ENCODE measurements at regions not wholly inside any gene's neighbourhood (a gene's known extent, or its start where the extent isn't known, plus 50 kb on each side); places are given as distances from the start of the nearest gene placed in this dataset.
"Not testable (repeated sequence)": the region's sequence is repeated elsewhere in the genome, so short reads cannot be mapped to it uniquely, and the experiment has no call there.

GRCh38 chr20:26373066-26373465 is 676.4 kb upstream of the ZNF337 start:
- not testable (repeated sequence) for H3K4me3 ChIP-seq (ENCODE audit: low read length)

- no peak overlapping the region for H3K4me3 ChIP-seq (ENCODE audit: low read length)
- TF ChIP-seq ZNF274 (IDR thresholded peaks at IDR 0.05; ENCODE audit: low read depth, low read length): no peak
Measured at GRCh38 chr20:26354511-26354910, 657.9 kb upstream of the ZNF337 start.

GRCh38 chr20:26347396-26347795 is 650.7 kb upstream of the ZNF337 start:
- no peak for TF ChIP-seq ZNF274 (IDR thresholded peaks at IDR 0.05; ENCODE audit: low read depth, low read length)
- H3K4me3 ChIP-seq (ENCODE audit: low read length): no peak overlapping the region

- not testable (repeated sequence) for H3K4me3 ChIP-seq (ENCODE audit: low read length)
Measured at GRCh38 chr20:26340460-26341065, 643.9 kb upstream of the ZNF337 start.

- H3K4me3 ChIP-seq (ENCODE audit: low read length): no peak overlapping the region
- TF ChIP-seq ZNF274 (IDR thresholded peaks at IDR 0.05; ENCODE audit: low read depth, low read length): no peak
Measured at GRCh38 chr20:26324177-26324576, 627.5 kb upstream of the ZNF337 start.

- H3K4me3 ChIP-seq (ENCODE audit: low read length): no peak overlapping the region
- no peak for TF ChIP-seq ZNF274 (IDR thresholded peaks at IDR 0.05; ENCODE audit: low read depth, low read length)
Measured at GRCh38 chr20:26315054-26315453, 618.4 kb upstream of the ZNF337 start.

- not testable (repeated sequence) for H3K4me3 ChIP-seq (ENCODE audit: low read length)
Measured at GRCh38 chr20:26309720-26310119, 613.1 kb upstream of the ZNF337 start.

GRCh38 chr20:26308961-26309360 is 612.3 kb upstream of the ZNF337 start:
- TF ChIP-seq ZNF274 (IDR thresholded peaks at IDR 0.05; ENCODE audit: low read depth, low read length): no peak
- no peak overlapping the region for H3K4me3 ChIP-seq (ENCODE audit: low read length)

- no peak for TF ChIP-seq ZNF274 (IDR thresholded peaks at IDR 0.05; ENCODE audit: low read depth, low read length)
- H3K4me3 ChIP-seq (ENCODE audit: low read length): no peak overlapping the region
Measured at GRCh38 chr20:26295006-26295405, 598.4 kb upstream of the ZNF337 start.

GRCh38 chr20:26288379-26289061 is 591.9 kb upstream of the ZNF337 start:
- not testable (repeated sequence) for H3K4me3 ChIP-seq (ENCODE audit: low read length)

GRCh38 chr20:26279238-26279637 is 582.6 kb upstream of the ZNF337 start:
- TF ChIP-seq ZNF274 (IDR thresholded peaks at IDR 0.05; ENCODE audit: low read depth, low read length): no peak
- no peak overlapping the region for H3K4me3 ChIP-seq (ENCODE audit: low read length)

- H3K4me3 ChIP-seq (ENCODE audit: low read length): no peak overlapping the region
- no peak for TF ChIP-seq ZNF274 (IDR thresholded peaks at IDR 0.05; ENCODE audit: low read depth, low read length)
Measured at GRCh38 chr20:26277339-26277738, 580.7 kb upstream of the ZNF337 start.

- no peak for TF ChIP-seq ZNF274 (IDR thresholded peaks at IDR 0.05; ENCODE audit: low read depth, low read length)
- no peak overlapping the region for H3K4me3 ChIP-seq (ENCODE audit: low read length)
Measured at GRCh38 chr20:26276554-26277210, 580.0 kb upstream of the ZNF337 start.

GRCh38 chr20:26268762-26269161 is 572.1 kb upstream of the ZNF337 start:
- H3K4me3 ChIP-seq (ENCODE audit: low read length): not testable (repeated sequence)

- H3K4me3 ChIP-seq (ENCODE audit: low read length): not testable (repeated sequence)
Measured at GRCh38 chr20:26260925-26261324, 564.3 kb upstream of the ZNF337 start.

- H3K4me3 ChIP-seq (ENCODE audit: low read length): not testable (repeated sequence)
Measured at GRCh38 chr20:26252311-26252975, 555.8 kb upstream of the ZNF337 start.

- not testable (repeated sequence) for H3K4me3 ChIP-seq (ENCODE audit: low read length)
Measured at GRCh38 chr20:26251376-26251775, 554.7 kb upstream of the ZNF337 start.

- H3K4me3 ChIP-seq (ENCODE audit: low read length): not testable (repeated sequence)
Measured at GRCh38 chr20:26250249-26251114, 553.8 kb upstream of the ZNF337 start.
